HEK293T (cell line): ENCODE measurements at regions not wholly inside any gene's neighbourhood (a gene's known extent, or its start where the extent isn't known, plus 50 kb on each side); places are given as distances from the start of the nearest gene placed in this dataset.

ENCODE experiments used
- CTCF ChIA-PET: fragments of 350-600 bp; formaldehyde crosslinking; extraction: SDS; loops from one replicate; lab custom pipeline; 2021; ENCODE audit warnings: antibody characterized with exemption, inconsistent platforms; lab: Yijun Ruan, JAX
- POLR2A ChIA-PET: fragments of 350-600 bp; formaldehyde crosslinking; extraction: SDS; loops from one replicate; lab custom pipeline; 2020; ENCODE audit warnings: antibody characterized with exemption, inconsistent platforms; lab: Yijun Ruan, JAX
- DNase-seq: peaks from one replicate; pipeline ENCODE4 v3.0.0; 2012; ENCODE audit warnings: mixed read lengths; ENCODE audit errors: extremely low spot score
- ARNT ChIP-seq: fragments of 450-650 bp; IDR thresholded peaks from 2 replicates; pipeline ENCODE4 v1.6.1; 2017; ENCODE audit warnings: mild to moderate bottlenecking
- BHLHE40 ChIP-seq: fragments of 450-650 bp; IDR thresholded peaks from 2 replicates; pipeline ENCODE4 v1.6.1; 2016; ENCODE audit warnings: mild to moderate bottlenecking, moderate library complexity, borderline replicate concordance
- CTBP1 ChIP-seq: fragments of 450-650 bp; IDR thresholded peaks from 2 replicates; pipeline ENCODE4 v1.6.1; 2016; ENCODE audit warnings: borderline replicate concordance
- ELF4 ChIP-seq: fragments of 450-650 bp; IDR thresholded peaks from 2 replicates; pipeline ENCODE4 v1.6.1; 2017; ENCODE audit warnings: antibody characterized with exemption
- FOXA1 ChIP-seq: fragments of 450-650 bp; IDR thresholded peaks from 2 replicates; pipeline ENCODE4 v1.6.1; 2016; ENCODE audit warnings: mild to moderate bottlenecking
- FOXK2 ChIP-seq: fragments of 450-650 bp; IDR thresholded peaks from 2 replicates; pipeline ENCODE4 v1.6.1; 2016; ENCODE audit warnings: mild to moderate bottlenecking
- FOXM1 ChIP-seq: fragments of 450-650 bp; IDR thresholded peaks from 2 replicates; pipeline ENCODE4 v1.6.1; 2017; ENCODE audit warnings: mild to moderate bottlenecking, borderline replicate concordance
- HDGF ChIP-seq: fragments of 450-650 bp; IDR thresholded peaks from 2 replicates; pipeline ENCODE4 v1.6.1; 2017; ENCODE audit warnings: antibody characterized with exemption, borderline replicate concordance
- L3MBTL2 ChIP-seq: fragments of 450-650 bp; conservative IDR thresholded peaks from 2 replicates; pipeline ENCODE4 v1.6.1; 2016; ENCODE audit warnings: mild to moderate bottlenecking
- LEF1 ChIP-seq: fragments of 450-650 bp; IDR thresholded peaks from 2 replicates; pipeline ENCODE4 v1.6.1; 2017; ENCODE audit warnings: mild to moderate bottlenecking, borderline replicate concordance
- NFRKB ChIP-seq: fragments of 450-650 bp; IDR thresholded peaks from 2 replicates; pipeline ENCODE4 v1.6.1; 2016; ENCODE audit warnings: mild to moderate bottlenecking, moderate library complexity
- SP1 ChIP-seq: fragments of 450-650 bp; IDR thresholded peaks from 2 replicates; pipeline ENCODE4 v1.6.1; 2017
- SUZ12 ChIP-seq: fragments of 450-650 bp; IDR thresholded peaks from 2 replicates; pipeline ENCODE4 v1.6.1; 2016; ENCODE audit warnings: mild to moderate bottlenecking
- TARDBP ChIP-seq: fragments of 450-650 bp; IDR thresholded peaks from 2 replicates; pipeline ENCODE4 v1.6.1; 2016
- ZNF384 ChIP-seq: fragments of 450-650 bp; IDR thresholded peaks from 2 replicates; pipeline ENCODE4 v1.6.1; 2016
- TF ChIP-seq, protein P1 (sequence below): fragments of 450-650 bp; IDR thresholded peaks from 2 replicates; pipeline ENCODE4 v1.6.1; 2016

- TF ChIP-seq SP1 (no peak), SUZ12 (no peak), CTBP1 (no peak), ZNF384 (no peak), NFRKB (no peak), FOXA1 (no peak), L3MBTL2 (no peak)
- TF ChIP-seq, protein P1, sequence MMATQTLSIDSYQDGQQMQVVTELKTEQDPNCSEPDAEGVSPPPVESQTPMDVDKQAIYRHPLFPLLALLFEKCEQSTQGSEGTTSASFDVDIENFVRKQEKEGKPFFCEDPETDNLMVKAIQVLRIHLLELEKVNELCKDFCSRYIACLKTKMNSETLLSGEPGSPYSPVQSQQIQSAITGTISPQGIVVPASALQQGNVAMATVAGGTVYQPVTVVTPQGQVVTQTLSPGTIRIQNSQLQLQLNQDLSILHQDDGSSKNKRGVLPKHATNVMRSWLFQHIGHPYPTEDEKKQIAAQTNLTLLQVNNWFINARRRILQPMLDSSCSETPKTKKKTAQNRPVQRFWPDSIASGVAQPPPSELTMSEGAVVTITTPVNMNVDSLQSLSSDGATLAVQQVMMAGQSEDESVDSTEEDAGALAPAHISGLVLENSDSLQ, result no peak
- no peak for DNase-seq
- POLR2A ChIA-PET, result no interaction called here
- CTCF ChIA-PET, result no interaction called here
Observed at GRCh38 chr17:54405826-54406225, 494.8 kb upstream of the TOM1L1 start.

DNA sequence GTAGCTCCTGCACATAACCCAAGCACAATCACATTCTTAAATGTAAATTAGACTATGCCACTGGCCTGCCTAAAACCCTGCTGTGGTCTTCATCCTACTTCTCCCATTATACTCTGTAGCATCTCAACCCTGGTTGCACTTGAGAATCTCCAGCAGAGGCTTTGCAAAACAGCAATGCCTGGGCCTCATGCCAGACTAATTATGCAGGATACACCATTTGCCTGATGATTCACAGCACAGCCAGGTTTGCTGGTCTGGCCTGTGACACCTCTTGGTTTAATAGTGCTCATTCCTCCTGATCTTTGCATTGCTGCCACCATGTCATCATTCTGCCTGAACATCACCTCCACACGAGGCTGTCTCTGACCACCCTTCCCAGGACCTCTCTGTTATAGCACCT lies 491.9 kb upstream of the TOM1L1 start:
- ChIA-PET CTCF (no interaction called here), POLR2A (no interaction called here)
- TF ChIP-seq, protein P1, result no peak
- no peak for TF ChIP-seq BHLHE40
- no peak for TF ChIP-seq CTBP1
- TF ChIP-seq TARDBP, result no peak
- TF ChIP-seq LEF1, result no peak
- no peak for TF ChIP-seq FOXM1
- TF ChIP-seq SP1, result no peak
- DNase-seq, result no peak

- DNase-seq, result no peak
- ChIA-PET CTCF (no interaction called here), POLR2A (no interaction called here)
- TF ChIP-seq LEF1 (no peak), SUZ12 (no peak), FOXM1 (no peak), ARNT (no peak), CTBP1 (no peak), SP1 (no peak), BHLHE40 (no peak), FOXK2 (no peak), ELF4 (no peak), ZNF384 (no peak), L3MBTL2 (no peak), TARDBP (no peak), HDGF (no peak), FOXA1 (no peak), NFRKB (no peak)
- TF ChIP-seq, protein P1, result no peak
Observed at GRCh38 chr17:54418467-54418866, 482.2 kb upstream of the TOM1L1 start.

- no peak for TF ChIP-seq NFRKB
- TF ChIP-seq SP1, result no peak
- DNase-seq, result no peak
- CTCF ChIA-PET, result no interaction called here
- POLR2A ChIA-PET, result no interaction called here
Observed at GRCh38 chr17:54425671-54426070, 475.0 kb upstream of the TOM1L1 start.

DNA sequence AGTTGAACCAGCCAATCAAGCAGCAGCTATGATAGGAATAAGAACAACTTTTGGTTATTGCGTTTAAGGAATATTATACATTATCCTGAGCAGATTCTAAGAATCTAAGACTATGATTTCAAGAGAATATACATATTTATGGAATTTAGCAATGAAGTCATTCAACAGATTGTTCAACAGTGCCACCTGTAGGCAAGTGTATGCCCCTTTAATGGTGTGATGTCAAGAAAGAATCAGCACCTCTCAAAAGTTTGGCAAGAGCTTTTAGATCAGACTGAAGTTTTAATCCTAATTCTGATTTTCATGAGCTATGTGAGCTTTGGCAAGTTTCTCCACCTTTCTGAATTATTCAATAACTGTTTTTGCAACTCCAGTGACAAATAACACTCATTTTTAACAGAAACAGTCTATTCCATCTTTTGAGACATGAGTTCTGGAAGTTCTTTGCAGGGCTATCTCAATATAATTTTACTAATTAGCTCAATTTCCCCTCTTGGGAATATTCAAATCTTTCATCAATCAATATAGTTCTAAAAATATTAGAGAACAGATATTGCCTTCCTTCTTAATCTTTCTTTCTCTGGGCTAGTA lies 474.3 kb upstream of the TOM1L1 start:
- ChIA-PET CTCF (interaction anchor here (0.6 to 0.9 kb wide), 2 partner anchors 10 to 54 kb away, joined by 3 read pairs; no protein-coding TSS in a partner anchor), POLR2A (no interaction called here)
- DNase-seq, result no peak
- no peak for TF ChIP-seq BHLHE40
- TF ChIP-seq ARNT, result no peak
- no peak for TF ChIP-seq LEF1
- no peak for TF ChIP-seq ZNF384
- no peak for TF ChIP-seq ELF4
- TF ChIP-seq HDGF, result no peak
- TF ChIP-seq FOXK2, result no peak
- TF ChIP-seq SUZ12, result no peak
- no peak for TF ChIP-seq CTBP1
- no peak for TF ChIP-seq L3MBTL2
- no peak for TF ChIP-seq TARDBP
- no peak for TF ChIP-seq FOXA1
- no peak for TF ChIP-seq FOXM1
- TF ChIP-seq, protein P1, result no peak
- no peak for TF ChIP-seq SP1
- no peak for TF ChIP-seq NFRKB

- DNase-seq, result no peak
- POLR2A ChIA-PET, result no interaction called here
- TF ChIP-seq ARNT, result no peak
- no peak for TF ChIP-seq SP1
- no peak for TF ChIP-seq SUZ12
- no peak for TF ChIP-seq FOXA1
- TF ChIP-seq L3MBTL2, result no peak
- TF ChIP-seq FOXM1, result no peak
- no peak for TF ChIP-seq HDGF
- TF ChIP-seq TARDBP, result no peak
- TF ChIP-seq BHLHE40, result no peak
- no peak for TF ChIP-seq LEF1
- TF ChIP-seq CTBP1, result no peak
- TF ChIP-seq FOXK2, result no peak
- CTCF ChIA-PET, result interaction anchor here (1.4 kb wide), 1 partner anchor 9 kb away, joined by 3 read pairs; no protein-coding TSS in a partner anchor
Observed at GRCh38 chr17:54435966-54436365, 464.7 kb upstream of the TOM1L1 start.
